BE2C (cell line): ENCODE measurements at regions not wholly inside any gene's neighbourhood (a gene's known extent, or its start where the extent isn't known, plus 50 kb on each side); places are given as distances from the start of the nearest gene placed in this dataset.

Experiments
- DNase-seq: peaks from one replicate; pipeline ENCODE4 v3.0.0-alpha.2; 2020
- H3K27me3 ChIP-seq: fragments of 250-450 bp; sonication (Bioruptor Pico); 2 replicates; pipeline ENCODE4 v1.5.1; 2020; ENCODE audit warnings: mild to moderate bottlenecking
- H3K36me3 ChIP-seq: fragments of 250-450 bp; sonication (Bioruptor Pico); 2 replicates; pipeline ENCODE4 v1.5.1; 2020; ENCODE audit warnings: mild to moderate bottlenecking
- H3K4me1 ChIP-seq: fragments of 250-450 bp; sonication (Bioruptor Pico); 2 replicates; pipeline ENCODE4 v1.5.1; 2020
- H3K4me3 ChIP-seq: 2 replicates; pipeline ENCODE4 v1.5.1; 2011; ENCODE audit warnings: low read depth, low read length
- H3K9me3 ChIP-seq: fragments of 250-450 bp; sonication (Bioruptor Pico); 2 replicates; pipeline ENCODE4 v1.5.1; 2020
- CTCF ChIP-seq: IDR thresholded peaks from 2 replicates; pipeline ENCODE4 v1.5.1; 2012; ENCODE audit warnings: mild to moderate bottlenecking, low read depth, low read length

GRCh38 chr3:132209855-132210254, 107.4 kb upstream of the ACP3 start:
- DNase-seq = no peak
- no peak for TF ChIP-seq CTCF
- H3K4me3 ChIP-seq = no peak overlapping the region

GRCh38 chr3:132210476-132211346, 106.5 kb upstream of the ACP3 start:
- peak; percentile 47 for DNase-seq
- no peaks in the 10 kb centered on the region for H3K27me3 ChIP-seq
- H3K4me3 ChIP-seq = no peak overlapping the region
- no peaks in the 10 kb centered on the region for H3K36me3 ChIP-seq
- H3K9me3 ChIP-seq = no peaks in the 10 kb centered on the region
- peak; percentile 88 for TF ChIP-seq CTCF
- H3K4me1 ChIP-seq = no peaks in the 10 kb centered on the region; the same call in 1 of the 2 replicates

More at GRCh38 chr3:132209855-132210254, 107.4 kb upstream of the ACP3 start:
- Histone ChIP-seq H3K27me3 (no peaks in the 10 kb centered on the region), H3K9me3 (no peaks in the 10 kb centered on the region), H3K36me3 (no peaks in the 10 kb centered on the region), H3K4me1 (no peaks in the 10 kb centered on the region; the same call in 1 of the 2 replicates)

- TF ChIP-seq CTCF = no peak
- H3K4me3 ChIP-seq = no peak overlapping the region
- no peaks in the 10 kb centered on the region for H3K9me3 ChIP-seq
- H3K4me1 ChIP-seq = no peaks in the 10 kb centered on the region; the same call in 1 of the 2 replicates
- DNase-seq = no peak
- no peaks in the 10 kb centered on the region for H3K27me3 ChIP-seq
- no peaks in the 10 kb centered on the region for H3K36me3 ChIP-seq
Measured at GRCh38 chr3:132211896-132212295, 105.3 kb upstream of the ACP3 start.

GRCh38 chr3:132218817-132219755, 98.1 kb upstream of the ACP3 start:
- H3K9me3 ChIP-seq = no peaks in the 10 kb centered on the region
- no peak for DNase-seq
- H3K4me1 ChIP-seq = peaks cover 13% of the 10 kb centered on the region
- no peaks in the 10 kb centered on the region for H3K36me3 ChIP-seq
- H3K27me3 ChIP-seq = no peaks in the 10 kb centered on the region
- TF ChIP-seq CTCF = no peak
- no peak overlapping the region for H3K4me3 ChIP-seq

GRCh38 chr3:132220986-132221385, 96.2 kb upstream of the ACP3 start:
- no peak for DNase-seq
- TF ChIP-seq CTCF = no peak
- Histone ChIP-seq H3K27me3 (no peaks in the 10 kb centered on the region), H3K36me3 (no peaks in the 10 kb centered on the region), H3K4me1 (peaks cover 13% of the 10 kb centered on the region), H3K4me3 (no peak overlapping the region), H3K9me3 (no peaks in the 10 kb centered on the region)
